HCT116 (cell line): ENCODE measurements at regions not wholly inside any gene's neighbourhood (a gene's known extent, or its start where the extent isn't known, plus 50 kb on each side); places are given as distances from the start of the nearest gene placed in this dataset.

Experiments used
- POLR2AphosphoS5 ChIP-seq: IDR thresholded peaks from 2 replicates; pipeline ENCODE4 v1.6.1; 2011; ENCODE audit warnings: mild to moderate bottlenecking, low read depth, low read length, moderate library complexity
- TF ChIP-seq, protein P1 (sequence below), 3 experiments: fragments of 200-600 bp in 1 of 3; sonication (generic) in 1 of 3; IDR thresholded peaks in 2 of 3; conservative IDR thresholded peaks in 1 of 3; 2 replicates each; pipeline ENCODE4 v1.5.1; 2012 to 2017; ENCODE audit warnings: low read depth in 2 of 3, low read length in 2 of 3, antibody characterized with exemption in 1 of 3, borderline replicate concordance in 1 of 3, control low read depth in 1 of 3, mild to moderate bottlenecking in 1 of 3, mixed read lengths in 1 of 3, mixed run types in 1 of 3, moderate library complexity in 1 of 3; ENCODE audit not compliant: insufficient read depth in 1 of 3

DNA sequence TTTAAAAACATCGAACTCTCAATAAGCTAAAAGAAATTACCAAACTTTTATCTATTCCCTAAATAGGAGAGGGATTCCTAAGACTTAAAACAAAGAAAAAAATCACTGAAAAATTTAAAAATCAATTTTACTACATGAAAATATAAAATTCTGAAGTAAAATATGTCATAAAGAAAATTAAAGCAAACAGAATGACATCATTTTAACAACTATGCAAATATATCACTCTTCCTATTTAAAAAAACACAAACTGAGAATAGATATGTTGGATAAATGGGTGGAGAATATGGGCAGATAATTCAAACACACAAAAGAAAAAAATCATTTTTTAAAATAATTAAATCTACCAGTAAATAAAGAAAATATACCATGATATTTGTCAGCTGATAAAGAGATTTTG, 510.0 kb downstream of the BCL11B start:
- TF ChIP-seq POLR2AphosphoS5, result no peak
- TF ChIP-seq, protein P1, sequence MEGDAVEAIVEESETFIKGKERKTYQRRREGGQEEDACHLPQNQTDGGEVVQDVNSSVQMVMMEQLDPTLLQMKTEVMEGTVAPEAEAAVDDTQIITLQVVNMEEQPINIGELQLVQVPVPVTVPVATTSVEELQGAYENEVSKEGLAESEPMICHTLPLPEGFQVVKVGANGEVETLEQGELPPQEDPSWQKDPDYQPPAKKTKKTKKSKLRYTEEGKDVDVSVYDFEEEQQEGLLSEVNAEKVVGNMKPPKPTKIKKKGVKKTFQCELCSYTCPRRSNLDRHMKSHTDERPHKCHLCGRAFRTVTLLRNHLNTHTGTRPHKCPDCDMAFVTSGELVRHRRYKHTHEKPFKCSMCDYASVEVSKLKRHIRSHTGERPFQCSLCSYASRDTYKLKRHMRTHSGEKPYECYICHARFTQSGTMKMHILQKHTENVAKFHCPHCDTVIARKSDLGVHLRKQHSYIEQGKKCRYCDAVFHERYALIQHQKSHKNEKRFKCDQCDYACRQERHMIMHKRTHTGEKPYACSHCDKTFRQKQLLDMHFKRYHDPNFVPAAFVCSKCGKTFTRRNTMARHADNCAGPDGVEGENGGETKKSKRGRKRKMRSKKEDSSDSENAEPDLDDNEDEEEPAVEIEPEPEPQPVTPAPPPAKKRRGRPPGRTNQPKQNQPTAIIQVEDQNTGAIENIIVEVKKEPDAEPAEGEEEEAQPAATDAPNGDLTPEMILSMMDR (IDR thresholded peaks at IDR 0.05 in 2 of 3, conservative IDR thresholded peaks at IDR 0.05 in 1 of 3; ENCODE audit: borderline replicate concordance in 1 of 3, insufficient read depth in 1 of 3, low read depth in 2 of 3, low read length in 2 of 3), result no peak
